Ovary (tissue), 7 donors: ENCODE measurements at regions not wholly inside any gene's neighbourhood (a gene's known extent, or its start where the extent isn't known, plus 50 kb on each side); places are given as distances from the start of the nearest gene placed in this dataset.

Source experiments
- DNase-seq, 5 donors: peaks; one replicate each; pipeline ENCODE4 v3.0.0-alpha.2; 2019 to 2020
- H3K27ac ChIP-seq, 2 donors: fragments of 200-600 bp; one replicate each; pipeline versions ENCODE4 v1.5.1 to v1.8.0; 2019 to 2022
- H3K27me3 ChIP-seq: fragments of 200-600 bp; one replicate; pipeline ENCODE4 v1.8.0; 2022
- H3K36me3 ChIP-seq: fragments of 200-600 bp; sonication (generic); one replicate; pipeline ENCODE4 v1.5.1; 2019
- H3K4me1 ChIP-seq: one replicate; pipeline ENCODE4 v1.8.1; 2013; ENCODE audit warnings: mild to moderate bottlenecking, moderate library complexity; ENCODE audit not compliant: insufficient read depth
- H3K4me3 ChIP-seq: fragments of 200-600 bp; sonication (generic); one replicate; pipeline ENCODE4 v1.5.1; 2017
- H3K9me3 ChIP-seq, 2 donors: fragments of 200-600 bp in 1 of 2; sonication (generic) in 1 of 2; one replicate each; pipeline versions ENCODE4 v1.5.1 to v1.8.1; 2013 to 2019; ENCODE audit warnings: mild to moderate bottlenecking in 1 of 2, moderate library complexity in 1 of 2
- CTCF ChIP-seq, 3 donors: fragments of 450-650 bp in 2 of 3; fragments of 200-600 bp in 1 of 3; IDR thresholded peaks; one replicate each; pipeline versions ENCODE4 v1.5.1 to v1.8.0; 2016 to 2022; ENCODE audit warnings: antibody characterized with exemption in 3 of 3, mild to moderate bottlenecking in 1 of 3
- EP300 ChIP-seq: sonication (generic); formaldehyde crosslinking; IDR thresholded peaks from one replicate; pipeline ENCODE4 v1.6.1; 2017; ENCODE audit warnings: antibody characterized with exemption
- POLR2A ChIP-seq: fragments of 450-650 bp; IDR thresholded peaks from one replicate; pipeline ENCODE4 v1.6.1; 2017; ENCODE audit warnings: antibody characterized with exemption, mild to moderate bottlenecking, moderate library complexity
- WGBS, 3 donors: extraction: QIAGEN DNeasy Blood & Tissue Kit in 1 of 3; methylation state at CpG; one replicate each; pipeline versions ENCODE4 v1.1.5 to v1.1.7; 2013 to 2017; 5-methylcytosine and 5-hydroxymethylcytosine counted together
- intact Hi-C, 4 donors: fragments of 100-400 bp; cut with DNase I; formaldehyde crosslinking; loops; one replicate each; pipeline versions ENCODE4 v1.11.0 to v1.15.1; 2022 to 2023
- donor health status: DM: no; HTN: no; CAD: no; lungs with moderate emphysema.
- donor health status: DM: no; HTN: no; CAD: no.
- donor health status: Bipolar disorder and iron deficiency.
- donor health status: DM: no; HTN: no; CAD: no.
- donor health status: DM: yes; HTN: yes; CAD: no.

GRCh38 chr3:46086083-46086437 is 58.8 kb upstream of the XCR1 start:
- DNase-seq = no peak
- intact Hi-C loops = loop anchor here in 1 of 4 donors (5.0 kb wide), 1 partner anchor 471 kb away; no protein-coding TSS in a partner anchor
- Histone ChIP-seq H3K9me3 (no peaks in the 10 kb centered on the region), H3K36me3 (no peaks in the 10 kb centered on the region), H3K4me1 (peaks cover 6% of the 10 kb centered on the region), H3K27me3 (no peaks in the 10 kb centered on the region), H3K27ac (no peak overlapping the region), H3K4me3 (no peak overlapping the region)
- TF ChIP-seq CTCF (IDR thresholded peaks at IDR 0.05) = no peak
- WGBS, 3 donors = 95 to 98% (median 97%) methylated on average over 4 of the region's 4 CpGs

GRCh38 chr3:46085421-46086082 is 58.3 kb upstream of the XCR1 start:
- Histone ChIP-seq H3K36me3 (no peaks in the 10 kb centered on the region), H3K9me3 (no peaks in the 10 kb centered on the region), H3K27me3 (no peaks in the 10 kb centered on the region), H3K4me1 (peaks cover 9% of the 10 kb centered on the region), H3K4me3 (no peak overlapping the region), H3K27ac (no peak overlapping the region)
- WGBS, 3 donors = 4 to 11% (median 4%) methylated on average over 3 of the region's 3 CpGs
- TF ChIP-seq EP300 (no peak), POLR2A (no peak)
- intact Hi-C loops = loop anchor here in 1 of 4 donors (5.0 kb wide), 1 partner anchor 472 kb away; no protein-coding TSS in a partner anchor
- DNase-seq = peak in 3 of 5 donors; percentile 23 to 48 (median 28)

- H3K4me1 ChIP-seq = peaks cover 9% of the 10 kb centered on the region
- H3K9me3 ChIP-seq = no peaks in the 10 kb centered on the region
- no peak for DNase-seq
- intact Hi-C loops = no loop called here
- no peak overlapping the region for H3K4me3 ChIP-seq
- 91 to 97% (median 96%) methylated on average over 1 of the region's 1 CpG for WGBS, 3 donors
- TF ChIP-seq POLR2A = no peak
- TF ChIP-seq EP300 = no peak
- TF ChIP-seq CTCF (IDR thresholded peaks at IDR 0.05) = no peak
- H3K36me3 ChIP-seq = no peaks in the 10 kb centered on the region
- no peaks in the 10 kb centered on the region for H3K27me3 ChIP-seq
- H3K27ac ChIP-seq = no peak overlapping the region
These were observed 56.7 kb upstream of the XCR1 start for GRCh38 chr3:46083956-46084355.

- Histone ChIP-seq H3K9me3 (no peaks in the 10 kb centered on the region), H3K4me1 (peaks cover 9% of the 10 kb centered on the region), H3K36me3 (no peaks in the 10 kb centered on the region), H3K27me3 (no peaks in the 10 kb centered on the region), H3K4me3 (no peak overlapping the region), H3K27ac (no peak overlapping the region)
- TF ChIP-seq CTCF (IDR thresholded peaks at IDR 0.05) = no peak
- TF ChIP-seq POLR2A = no peak
- no peak for TF ChIP-seq EP300
- no peak for DNase-seq
- intact Hi-C loops = no loop called here
- 94 to 100% (median 97%) methylated on average over 1 of the region's 1 CpG for WGBS, 3 donors
These were observed 55.6 kb upstream of the XCR1 start for GRCh38 chr3:46082849-46083248.

- peaks cover 9% of the 10 kb centered on the region for H3K4me1 ChIP-seq
- H3K4me3 ChIP-seq = no peak overlapping the region
- H3K9me3 ChIP-seq = no peaks in the 10 kb centered on the region
- DNase-seq = no peak
- no peak overlapping the region for H3K27ac ChIP-seq
- H3K27me3 ChIP-seq = no peaks in the 10 kb centered on the region
- no peaks in the 10 kb centered on the region for H3K36me3 ChIP-seq
- 93 to 94% (median 93%) methylated on average over 2 of the region's 2 CpGs for whole genome bisulfite sequencing, 3 donors
- TF ChIP-seq CTCF (IDR thresholded peaks at IDR 0.05) (no peak), POLR2A (no peak), EP300 (no peak)
- intact Hi-C loops = no loop called here
These were observed 54.7 kb upstream of the XCR1 start for GRCh38 chr3:46082021-46082420.
